HG03135 (cell line): ENCODE measurements at regions not wholly inside any gene's neighbourhood (a gene's known extent, or its start where the extent isn't known, plus 50 kb on each side); places are given as distances from the start of the nearest gene placed in this dataset.
"Not testable (repeated sequence)": the region's sequence is repeated elsewhere in the genome, so short reads cannot be mapped to it uniquely, and the experiment has no call there.

Source experiments
- ATAC-seq: cut with Tn5 transposase; IDR thresholded peaks from one replicate; pipeline ENCODE4 v1.9.1; 2021; ENCODE audit warnings: mild to moderate bottlenecking, moderate library complexity; ENCODE audit not compliant: unreplicated experiment

GRCh38 chr14:84273181-84273580 is 1256.8 kb upstream of the FLRT2 start:
- ATAC-seq = no peak

GRCh38 chr14:84282618-84283017 is 1247.3 kb upstream of the FLRT2 start:
- no peak for ATAC-seq

- ATAC-seq = no peak
Observed at GRCh38 chr14:84288781-84289180, 1241.2 kb upstream of the FLRT2 start.

- ATAC-seq = no peak
Observed at GRCh38 chr14:84298663-84299195, 1231.2 kb upstream of the FLRT2 start.

GRCh38 chr14:84303140-84303539 is 1226.8 kb upstream of the FLRT2 start:
- no peak for ATAC-seq

GRCh38 chr14:84312551-84312950 is 1217.4 kb upstream of the FLRT2 start:
- no peak for ATAC-seq

- no peak for ATAC-seq
Observed at GRCh38 chr14:84323450-84323849, 1206.5 kb upstream of the FLRT2 start.

- no peak for ATAC-seq
Observed at GRCh38 chr14:84323978-84324377, 1206.0 kb upstream of the FLRT2 start.

- ATAC-seq = no peak
Observed at GRCh38 chr14:84336433-84336832, 1193.5 kb upstream of the FLRT2 start.

GRCh38 chr14:84340938-84341337 is 1189.0 kb upstream of the FLRT2 start:
- ATAC-seq = no peak

GRCh38 chr14:84341867-84342266 is 1188.1 kb upstream of the FLRT2 start:
- ATAC-seq = not testable (repeated sequence)

GRCh38 chr14:84343656-84344055 is 1186.3 kb upstream of the FLRT2 start:
- no peak for ATAC-seq

GRCh38 chr14:84351646-84352045 is 1178.3 kb upstream of the FLRT2 start:
- no peak for ATAC-seq

GRCh38 chr14:84361476-84361875 is 1168.5 kb upstream of the FLRT2 start:
- ATAC-seq = no peak

GRCh38 chr14:84375235-84375634 is 1154.7 kb upstream of the FLRT2 start:
- ATAC-seq = no peak

GRCh38 chr14:84390010-84390409 is 1139.9 kb upstream of the FLRT2 start:
- no peak for ATAC-seq

- no peak for ATAC-seq
Observed at GRCh38 chr14:84397631-84398030, 1132.3 kb upstream of the FLRT2 start.

GRCh38 chr14:84399296-84399910 is 1130.5 kb upstream of the FLRT2 start:
- ATAC-seq = no peak

- no peak for ATAC-seq
Observed at GRCh38 chr14:84401631-84402030, 1128.3 kb upstream of the FLRT2 start.

GRCh38 chr14:84403585-84403984 is 1126.4 kb upstream of the FLRT2 start:
- ATAC-seq = no peak

GRCh38 chr14:84404246-84404645 is 1125.7 kb upstream of the FLRT2 start:
- no peak for ATAC-seq

- no peak for ATAC-seq
Observed at GRCh38 chr14:84409435-84409834, 1120.5 kb upstream of the FLRT2 start.

GRCh38 chr14:84410344-84410743 is 1119.6 kb upstream of the FLRT2 start:
- ATAC-seq = no peak
